NOMO-1 treated with DMSO at 0.1 percent for 48 hours (cell line): ENCODE measurements at regions not wholly inside any gene's neighbourhood (a gene's known extent, or its start where the extent isn't known, plus 50 kb on each side); places are given as distances from the start of the nearest gene placed in this dataset.

ENCODE experiments used
- DNase-seq: peaks from one replicate; lab custom pipeline; 2025; ENCODE audit not compliant: unreplicated experiment; lab: John Stamatoyannopoulos, UW

DNA sequence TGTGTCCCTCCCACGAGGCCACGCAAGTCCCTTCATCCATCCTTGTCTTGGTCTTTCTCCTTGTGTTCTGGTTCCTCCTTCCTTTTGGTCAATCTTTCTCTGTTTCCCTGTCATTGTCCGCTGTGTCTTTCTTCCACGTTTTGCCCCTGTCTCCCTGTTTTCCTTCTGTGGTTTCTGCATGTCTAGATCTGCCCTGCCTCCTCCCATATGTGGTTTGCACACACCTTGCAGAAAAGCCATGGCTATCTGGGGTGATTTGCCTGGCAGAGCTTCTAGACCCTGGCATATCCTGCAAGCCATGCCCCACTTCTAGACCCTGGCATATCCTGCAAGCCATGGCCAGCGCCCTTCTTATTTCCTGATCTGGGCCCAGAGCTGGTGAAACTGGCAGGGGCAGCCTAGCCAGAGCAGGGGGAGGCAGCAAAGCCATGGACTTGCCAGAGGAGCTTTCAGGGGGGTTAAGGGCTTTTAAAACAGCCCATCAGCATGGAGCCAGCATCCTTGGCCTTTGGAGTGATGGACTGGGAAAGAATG, 131.6 kb upstream of the NECTIN1 start:
- DNase-seq, result no peak

DNA sequence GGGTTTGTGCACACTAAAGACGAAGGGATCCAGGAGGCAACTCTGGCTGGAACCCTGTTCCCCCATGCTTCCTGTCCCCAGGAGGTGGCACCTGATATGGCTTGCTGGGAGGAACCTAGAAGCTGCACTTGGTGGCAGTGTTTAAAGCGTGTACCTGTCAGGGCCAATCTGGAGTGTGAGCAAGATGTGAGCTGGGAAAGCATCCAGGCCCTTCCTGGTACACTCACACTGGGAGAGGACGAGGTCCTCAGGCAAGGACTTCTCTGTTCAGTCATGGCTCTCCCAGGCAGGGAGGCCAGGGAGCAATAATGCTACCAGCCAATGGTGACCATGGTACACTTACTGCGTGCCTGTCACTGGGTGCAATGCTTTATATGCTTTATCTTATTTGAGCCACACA, 130.7 kb upstream of the NECTIN1 start:
- DNase-seq, result no peak

DNA sequence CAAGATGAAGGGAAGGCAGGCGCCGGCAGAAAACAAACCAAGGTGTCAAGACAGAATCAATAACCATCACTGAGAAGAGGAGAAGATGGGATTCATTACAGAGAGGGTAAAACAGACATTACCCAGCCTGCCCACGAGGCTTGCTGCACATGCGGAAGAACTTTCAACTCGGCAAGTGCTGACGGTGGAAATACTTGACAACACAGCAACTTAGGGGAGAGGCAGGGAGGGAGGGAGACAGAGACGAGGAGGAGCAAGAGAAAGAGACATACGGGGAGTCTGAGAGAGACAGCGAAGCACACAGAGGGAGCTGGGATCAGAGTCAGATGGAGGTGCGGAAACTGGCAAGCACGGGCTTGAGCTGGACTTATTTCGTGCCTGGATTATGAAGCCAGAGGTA, 129.3 kb upstream of the NECTIN1 start:
- DNase-seq, result no peak

DNA sequence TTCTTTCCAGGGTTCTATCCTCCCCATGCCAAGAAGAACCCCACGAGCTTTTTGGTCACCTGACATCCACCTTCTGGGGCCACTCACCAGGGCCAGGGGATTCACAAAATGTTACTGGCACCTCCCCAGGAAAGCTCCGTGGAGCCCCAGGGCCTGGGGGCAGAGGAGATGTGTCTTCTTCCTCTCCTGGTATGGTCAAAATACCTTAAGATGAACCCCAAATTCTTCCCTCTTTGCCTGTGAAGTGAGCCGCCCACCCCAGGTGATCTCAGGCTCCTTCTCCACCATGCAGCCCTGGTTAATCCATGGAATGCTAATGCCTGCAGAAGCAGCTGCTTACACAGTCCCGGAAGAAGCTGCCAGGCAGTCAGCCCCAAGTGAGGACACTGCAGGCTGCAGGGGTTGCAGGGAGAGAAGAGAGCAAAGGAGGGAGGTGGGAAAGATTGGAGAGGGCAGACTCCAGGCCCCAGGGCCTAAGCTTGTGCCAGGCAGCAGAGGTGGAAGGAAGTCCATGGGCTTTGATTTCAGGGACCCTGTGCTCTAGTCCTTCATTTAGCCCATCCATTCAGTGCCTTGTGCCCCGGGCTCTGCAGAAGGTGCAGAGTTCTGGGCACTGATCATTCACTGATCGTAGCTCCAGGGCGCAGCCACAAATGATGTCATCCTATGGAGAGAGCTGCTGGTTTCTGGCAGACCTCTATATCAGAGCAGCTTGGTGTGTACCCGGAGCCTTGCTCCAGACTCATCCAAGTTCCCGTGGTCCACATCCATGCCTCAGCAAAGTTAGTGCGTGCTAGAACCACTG, 127.9 kb upstream of the NECTIN1 start:
- no peak for DNase-seq

DNA sequence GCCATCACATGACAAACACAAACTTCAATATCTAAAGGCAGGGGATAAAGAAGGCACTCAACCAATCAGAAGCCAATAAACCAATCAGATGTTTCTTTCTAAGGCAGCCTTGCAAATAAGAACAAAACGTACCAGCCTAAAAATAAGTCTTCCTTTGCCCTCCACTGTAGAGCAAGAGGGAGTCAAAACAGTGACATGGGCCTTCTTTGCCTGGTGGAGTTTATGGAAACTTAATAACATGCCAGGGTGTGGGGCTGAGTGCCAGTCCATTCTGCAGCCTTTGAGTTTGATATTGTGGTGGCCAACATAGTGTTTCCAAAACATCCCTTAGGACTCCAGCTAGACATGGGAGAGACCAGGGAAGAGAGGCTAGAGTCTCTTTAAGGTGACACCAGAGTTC, 126.1 kb upstream of the NECTIN1 start:
- no peak for DNase-seq

DNA sequence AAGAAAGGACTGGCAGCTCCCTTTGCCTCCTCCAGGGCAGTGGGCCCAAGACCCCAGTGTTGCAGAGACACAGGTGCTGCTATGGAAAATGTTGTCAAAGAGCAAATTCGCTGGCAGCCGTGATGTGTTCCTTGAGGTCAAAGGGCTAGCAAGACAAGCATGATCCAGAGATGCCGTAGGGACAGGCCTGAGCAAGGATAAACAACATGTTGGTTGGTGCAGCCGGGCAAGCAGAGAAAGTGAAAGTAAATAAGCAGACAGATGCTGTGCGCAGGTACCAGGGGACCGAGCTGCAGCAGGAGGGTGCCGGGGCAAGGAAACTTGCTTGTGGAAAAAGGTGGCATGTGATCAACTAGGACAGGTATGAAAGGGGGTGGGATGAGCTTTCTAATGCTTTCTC, 125.5 kb upstream of the NECTIN1 start:
- DNase-seq, result no peak

DNA sequence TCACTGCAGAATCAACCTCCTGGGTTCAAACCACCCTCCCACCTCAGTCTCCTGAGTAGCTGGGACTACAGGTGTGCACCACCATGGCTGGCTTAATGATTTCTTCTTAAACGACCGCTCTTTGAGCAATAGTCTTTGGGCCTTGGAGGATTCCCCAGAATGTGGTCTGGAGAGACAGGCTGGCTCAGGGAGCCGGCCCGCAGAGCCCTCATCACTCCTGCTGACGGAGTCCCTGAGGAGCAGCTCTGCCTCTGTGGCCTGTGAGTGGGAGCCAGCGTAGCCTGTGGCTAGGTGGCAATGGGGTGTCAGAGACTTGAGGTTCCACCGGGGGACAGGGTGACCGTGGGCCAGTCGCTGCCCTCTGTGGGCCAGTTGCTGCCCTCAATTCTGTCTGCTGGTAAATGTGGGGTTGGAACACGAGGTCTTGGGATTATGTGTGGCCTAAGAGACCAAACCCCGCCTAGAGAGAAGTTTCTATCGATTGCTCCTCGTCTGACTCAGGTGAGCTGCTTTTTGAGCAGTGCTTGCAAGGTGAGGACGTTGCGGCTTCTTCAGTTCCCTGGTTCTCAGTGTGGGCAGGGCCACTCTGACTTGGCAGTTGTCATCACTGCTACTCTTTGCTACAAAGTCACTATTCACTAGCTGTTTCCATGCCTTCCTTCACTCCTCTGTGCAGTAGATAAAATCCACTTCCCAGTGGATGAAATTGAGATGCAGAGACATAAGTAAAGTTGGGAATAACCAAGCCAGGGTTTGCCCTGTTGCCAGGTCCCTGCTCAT, 124.8 kb upstream of the NECTIN1 start:
- no peak for DNase-seq

DNA sequence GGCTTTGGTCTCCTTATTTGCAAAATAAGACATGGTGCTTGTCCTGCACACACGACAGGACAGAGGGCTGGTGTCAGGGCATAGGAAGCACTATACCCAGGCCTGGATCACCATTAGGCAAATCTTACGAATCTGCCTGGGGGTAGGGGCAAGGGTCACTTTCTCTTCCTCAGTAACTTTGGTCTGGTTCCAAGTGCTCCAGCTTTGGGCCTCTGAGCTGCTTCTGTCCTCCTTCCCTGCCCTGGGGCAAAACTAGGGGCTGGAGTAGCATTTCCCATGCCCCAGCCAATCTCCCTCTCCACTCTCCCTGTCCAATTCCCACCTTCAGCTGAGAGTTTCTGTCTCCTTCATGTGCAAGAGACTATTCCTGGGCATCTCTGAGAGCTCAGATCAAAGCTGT, 123.7 kb upstream of the NECTIN1 start:
- no peak for DNase-seq

DNA sequence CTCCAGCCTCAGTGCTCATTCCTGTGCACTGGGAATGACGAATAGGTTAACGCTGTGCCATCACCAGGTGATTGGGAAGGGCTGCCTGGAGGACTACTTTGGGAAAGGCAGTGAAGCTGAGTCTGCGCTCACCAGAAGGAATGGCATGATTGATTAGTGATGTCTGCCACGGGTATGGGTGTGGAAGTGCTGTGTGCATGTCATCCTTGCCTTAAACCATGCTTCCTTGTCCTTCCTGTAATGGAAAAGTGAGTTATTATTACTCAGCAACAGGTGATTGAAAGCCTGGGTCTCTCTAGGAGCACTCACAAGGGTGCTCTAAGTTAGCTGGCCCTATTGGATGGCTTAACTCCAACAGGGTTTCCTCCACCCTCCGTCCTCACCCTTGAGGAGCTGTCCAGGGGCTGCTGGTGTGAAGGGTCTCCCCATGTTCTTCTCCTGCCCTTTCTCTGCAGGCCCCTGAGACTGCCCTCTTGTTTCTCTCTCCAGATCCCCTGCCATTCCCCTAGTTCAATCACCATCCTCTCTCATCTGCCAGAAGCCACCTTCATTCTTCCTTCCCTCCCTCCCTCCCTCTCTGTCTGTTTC, 121.9 kb upstream of the NECTIN1 start:
- no peak for DNase-seq

DNA sequence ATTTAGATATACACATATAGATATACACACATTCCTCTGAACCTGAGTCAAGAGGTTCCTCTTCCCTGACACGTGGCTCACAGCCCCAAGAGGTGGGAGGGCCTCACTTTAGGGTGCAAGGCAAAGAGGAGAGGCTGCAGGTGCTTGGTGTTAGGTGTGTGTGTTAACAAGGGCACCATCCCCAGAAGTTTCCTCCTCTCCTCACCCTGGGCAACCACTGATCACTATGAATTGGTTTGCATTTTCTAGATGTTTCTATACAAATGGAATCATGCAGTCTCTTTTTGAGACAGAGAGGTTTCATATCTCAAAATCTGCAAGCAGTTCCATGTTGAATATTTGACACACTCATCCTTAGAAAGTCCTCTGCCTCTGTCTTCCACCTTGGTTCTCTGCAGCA, 120.9 kb upstream of the NECTIN1 start:
- DNase-seq, result no peak

DNA sequence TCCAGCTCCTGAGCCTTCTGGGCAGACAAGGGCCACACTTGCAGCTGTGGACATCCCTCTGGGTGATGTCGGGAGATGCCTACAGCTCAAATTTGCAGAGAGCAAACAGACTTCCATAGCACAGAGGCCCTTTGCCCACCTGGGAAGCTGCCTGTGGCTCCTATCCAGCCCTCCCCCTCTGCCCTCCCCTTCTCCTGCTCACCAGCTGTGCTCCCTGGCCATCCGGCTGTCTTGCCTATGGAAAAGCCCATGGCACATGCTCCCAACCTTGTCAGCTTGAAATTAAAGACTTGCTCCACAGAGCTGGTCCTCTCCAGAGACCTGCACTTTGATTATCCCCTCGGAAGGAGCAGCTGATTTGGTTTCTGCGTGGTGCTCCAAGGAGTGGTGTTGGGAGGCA, 118.9 kb upstream of the NECTIN1 start:
- DNase-seq, result no peak

DNA sequence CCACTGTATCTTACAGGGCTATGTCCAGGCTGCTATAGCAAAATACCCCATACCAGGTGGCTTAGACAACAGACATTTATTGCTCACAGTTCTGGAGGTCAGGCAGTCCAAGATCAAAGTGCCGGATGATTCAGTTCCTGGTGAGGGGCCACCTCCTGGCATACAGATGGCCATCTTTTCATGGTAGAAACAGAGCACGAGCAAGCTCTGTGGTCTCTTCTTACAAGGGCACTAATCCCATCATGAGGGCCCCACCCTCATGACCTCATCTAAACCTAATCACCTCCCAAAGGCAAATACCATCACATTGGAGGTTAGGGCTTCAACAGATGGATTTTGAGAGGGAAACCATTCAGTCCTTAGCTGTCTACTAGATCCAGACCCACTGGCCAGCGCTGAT, 117.4 kb upstream of the NECTIN1 start:
- no peak for DNase-seq

DNA sequence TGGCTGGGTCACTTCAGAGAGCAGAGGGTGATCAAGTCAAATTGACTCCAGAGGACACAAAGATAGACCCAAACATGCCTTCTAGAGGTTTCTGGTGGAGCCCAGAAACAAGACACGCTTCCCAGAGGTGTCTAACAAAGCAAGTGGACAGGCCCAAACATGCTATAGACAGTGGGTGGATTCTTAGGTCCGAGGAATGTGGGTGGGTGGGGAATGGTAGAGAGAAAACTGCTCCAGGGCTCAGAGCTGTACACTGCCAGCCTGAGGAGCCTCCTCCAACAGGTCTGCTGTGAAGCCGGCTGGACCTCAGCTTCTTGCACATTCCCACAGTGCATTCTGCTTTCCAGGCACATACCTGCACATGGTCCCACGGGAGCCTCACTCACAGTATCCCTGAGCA, 116.8 kb upstream of the NECTIN1 start:
- DNase-seq, result no peak

DNA sequence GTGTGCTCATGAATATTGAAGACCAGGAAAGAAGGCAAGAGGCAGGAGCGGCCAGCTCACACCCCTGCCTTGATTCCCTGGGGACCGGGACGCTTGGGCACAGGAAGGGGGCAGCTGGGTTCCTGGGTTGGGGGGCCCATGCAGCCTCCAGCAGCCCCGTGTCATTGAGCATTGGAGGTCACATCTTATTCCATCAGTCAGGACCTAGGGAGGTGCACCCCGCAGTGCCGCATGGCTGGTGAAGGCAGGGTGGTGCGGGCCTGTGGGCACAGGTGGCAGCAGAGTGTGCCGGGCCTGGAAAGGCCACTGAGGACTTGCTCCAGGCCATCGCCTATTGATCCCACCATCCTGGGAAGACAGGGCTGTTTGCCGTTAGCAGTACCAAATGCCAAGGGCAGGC, 116.3 kb upstream of the NECTIN1 start:
- DNase-seq, result no peak

DNA sequence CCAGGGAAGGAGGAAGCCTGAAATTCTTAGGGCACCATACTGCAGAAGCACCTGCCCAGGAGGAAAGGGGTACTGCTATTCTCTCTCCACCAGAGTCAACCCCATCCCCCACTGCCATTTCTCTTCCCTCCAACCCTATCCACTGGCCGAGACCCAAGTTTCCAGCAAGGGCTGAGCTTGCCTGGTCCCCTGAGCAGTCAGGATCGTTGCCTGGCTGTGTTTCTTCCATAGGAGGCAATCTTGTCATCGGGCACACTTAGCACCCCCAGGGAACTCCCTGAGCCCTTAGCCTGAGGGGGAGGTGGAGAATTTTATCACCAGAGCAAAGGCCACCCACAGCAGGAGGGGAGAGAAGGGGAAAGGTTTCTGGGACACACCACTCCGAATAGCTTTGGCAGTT, 115.8 kb upstream of the NECTIN1 start:
- no peak for DNase-seq

DNA sequence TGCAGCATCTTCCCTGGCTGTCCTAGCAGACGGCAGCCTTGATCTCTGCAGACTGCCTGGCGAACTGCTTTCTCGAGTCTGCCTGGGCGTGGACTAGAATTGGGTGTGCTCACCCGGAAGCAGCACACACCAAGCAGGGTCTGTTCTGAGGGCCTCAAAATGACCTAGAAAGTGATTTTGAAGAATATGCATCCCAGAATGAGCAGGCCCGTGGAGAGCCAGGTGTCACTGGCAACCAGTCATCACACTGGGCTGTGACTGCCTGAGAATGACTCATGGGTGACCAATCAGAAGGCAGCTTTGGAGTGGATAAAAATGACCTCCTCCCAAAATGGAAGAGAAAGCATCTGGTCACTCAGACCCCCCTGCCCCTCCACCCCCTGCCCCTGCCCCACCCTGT, 114.9 kb upstream of the NECTIN1 start:
- no peak for DNase-seq

DNA sequence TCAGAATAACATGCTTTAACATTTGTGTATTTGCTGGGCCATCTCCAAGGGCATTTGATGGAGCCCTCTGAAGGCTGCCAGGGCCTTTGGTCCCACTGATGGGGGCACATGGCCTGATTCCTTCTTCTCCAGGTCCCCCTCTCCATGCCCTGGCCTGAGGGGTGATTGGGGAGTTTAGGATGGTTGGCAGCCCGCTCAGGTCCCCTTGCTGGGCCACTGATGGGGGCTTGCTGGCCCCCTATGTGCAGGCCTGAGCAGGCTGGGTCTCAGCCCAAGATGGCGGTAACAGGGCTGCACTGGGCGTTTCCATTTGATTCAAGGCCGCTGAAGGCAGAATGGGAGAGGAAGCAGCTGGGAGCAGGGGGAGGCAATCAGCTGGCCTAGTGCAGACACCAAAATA, 113.7 kb upstream of the NECTIN1 start:
- no peak for DNase-seq

DNA sequence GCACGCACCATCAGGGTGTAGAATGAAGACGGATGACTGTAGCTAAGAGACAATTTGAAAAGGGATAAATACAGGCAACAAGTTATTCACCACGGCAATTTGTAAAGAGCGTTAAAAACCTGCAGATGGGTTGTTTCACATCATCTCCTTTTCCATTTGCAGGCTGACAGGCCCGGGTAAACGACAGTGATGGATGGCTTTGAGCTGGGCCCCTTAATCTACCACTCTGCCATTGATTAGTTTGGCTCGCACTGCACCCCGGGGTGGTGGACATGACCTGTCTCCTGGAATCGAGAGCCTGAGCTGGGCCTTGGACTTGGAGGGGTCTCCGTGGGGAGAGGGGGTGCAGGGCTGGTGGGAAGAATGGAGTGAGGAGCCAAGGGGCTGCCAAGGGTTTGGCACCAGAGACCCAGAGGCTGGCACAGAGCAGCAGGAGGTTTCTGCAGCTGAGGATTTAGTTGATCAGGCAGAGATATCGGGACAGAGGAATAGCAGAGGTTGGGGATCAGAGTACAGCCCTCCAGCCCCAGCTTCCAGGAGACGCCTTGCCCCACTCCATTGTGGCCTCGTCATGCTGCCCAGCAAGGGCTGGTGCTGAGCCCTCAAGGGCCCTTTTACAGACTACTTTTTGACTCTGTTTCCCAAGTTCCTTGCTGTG, 110.6 kb upstream of the NECTIN1 start:
- no peak for DNase-seq

DNA sequence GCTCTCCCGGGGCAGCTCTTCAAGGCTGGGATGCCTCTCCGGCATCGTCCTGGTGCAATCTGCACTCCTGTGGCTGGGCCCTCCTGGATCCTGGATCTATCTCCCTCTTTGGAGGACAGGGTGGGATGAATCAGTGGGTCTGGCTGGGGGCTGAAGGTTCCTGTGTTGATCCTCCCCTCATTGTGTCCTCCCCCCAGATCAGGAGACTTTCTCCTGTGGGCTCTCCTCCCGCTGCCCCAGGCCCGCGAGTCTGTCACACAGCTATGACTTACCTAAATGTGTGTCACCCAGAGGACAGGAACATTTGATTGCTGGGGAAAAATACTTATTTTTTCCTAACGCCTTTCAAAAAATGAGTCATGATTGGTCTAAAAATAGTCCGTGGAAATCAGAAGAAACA, 106.8 kb upstream of the NECTIN1 start:
- DNase-seq, result no peak

DNA sequence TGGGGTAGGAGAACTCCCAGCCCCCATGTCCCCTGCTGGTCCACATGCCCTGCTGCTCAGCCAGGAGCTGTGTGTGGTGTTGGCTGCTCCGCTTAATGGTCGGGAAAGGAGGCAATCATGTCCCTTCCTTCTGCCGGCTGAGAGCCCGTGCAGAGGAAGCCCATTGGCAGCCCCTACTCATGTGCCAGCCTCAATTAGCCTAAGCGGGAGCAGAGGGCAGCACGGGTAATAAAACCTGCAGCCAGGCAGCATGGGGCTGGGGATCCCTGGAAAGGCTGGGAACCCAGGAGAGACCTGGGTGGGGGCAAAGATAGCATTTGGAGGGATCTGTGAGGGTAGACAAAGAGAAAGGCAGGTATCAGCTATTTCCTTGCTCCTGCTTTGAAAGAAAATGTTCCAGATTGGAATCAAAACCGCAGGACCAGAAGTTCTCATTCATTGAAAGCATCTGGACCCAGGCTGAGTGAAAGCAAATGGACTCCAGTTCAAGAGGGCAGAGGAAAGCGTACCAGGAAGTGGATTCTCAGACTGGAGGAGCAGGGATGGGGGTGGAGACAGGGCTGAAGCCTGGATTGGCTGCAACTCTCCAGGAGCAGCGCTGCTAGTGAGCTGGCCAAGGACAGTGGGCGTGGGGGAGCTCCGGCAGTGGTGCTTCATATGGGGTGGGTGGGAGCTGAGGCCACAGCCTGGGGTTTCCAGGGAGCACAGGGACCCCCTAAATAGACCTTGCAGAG, 103.4 kb upstream of the NECTIN1 start:
- DNase-seq, result no peak

DNA sequence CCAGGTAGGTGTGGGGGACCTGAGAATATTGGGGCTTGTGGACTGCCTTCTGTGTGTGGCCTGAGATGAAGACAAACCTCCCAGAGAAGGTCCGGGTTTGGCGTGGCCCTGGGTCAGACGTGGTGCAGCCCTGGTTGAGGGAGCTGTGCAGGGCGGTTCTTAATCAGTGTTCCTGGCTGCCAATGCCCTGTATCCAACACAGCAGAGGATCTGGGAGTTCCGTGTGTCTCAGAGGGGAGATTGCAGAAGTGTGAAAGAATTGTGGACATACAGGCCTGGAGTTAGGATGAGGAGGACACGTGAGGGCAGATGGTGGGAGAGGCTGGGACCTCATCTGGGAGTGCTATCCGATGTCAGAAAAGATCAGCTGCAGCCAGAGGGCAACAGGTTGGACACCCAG, 102.0 kb upstream of the NECTIN1 start:
- DNase-seq, result no peak
